Type B pancreatic cell (in vitro differentiated cells): ENCODE measurements at regions not wholly inside any gene's neighbourhood (a gene's known extent, or its start where the extent isn't known, plus 50 kb on each side); places are given as distances from the start of the nearest gene placed in this dataset.

Experiments
- DNase-seq: peaks from one replicate; pipeline ENCODE4 v3.0.0; 2021; ENCODE audit warnings: mixed read lengths; ENCODE audit not compliant: unreplicated experiment; ENCODE audit errors: extremely low spot score
- H3K27ac Mint-ChIP-seq: 2 replicates; pipeline ENCODE4 v1.8.0; 2021; ENCODE audit warnings: mild to moderate bottlenecking, mixed read lengths
- H3K27me3 Mint-ChIP-seq: 2 replicates; pipeline ENCODE4 v1.8.0; 2021; ENCODE audit warnings: mixed read lengths
- H3K36me3 Mint-ChIP-seq: 2 replicates; pipeline ENCODE4 v1.8.0; 2021; ENCODE audit warnings: mixed read lengths
- H3K4me1 Mint-ChIP-seq: one replicate; pipeline ENCODE4 v1.8.0; 2021; ENCODE audit warnings: mixed read lengths; ENCODE audit not compliant: unreplicated experiment
- H3K4me3 Mint-ChIP-seq: 2 replicates; pipeline ENCODE4 v1.8.0; 2021; ENCODE audit warnings: mild to moderate bottlenecking, mixed read lengths
- H3K9me3 Mint-ChIP-seq: 2 replicates; pipeline ENCODE4 v1.8.0; 2021; ENCODE audit warnings: mixed read lengths
- TF ChIP-seq, protein P1 (sequence below): fragments of 200-600 bp; sonication (generic); conservative IDR thresholded peaks from 2 replicates; pipeline ENCODE4 v1.5.0; 2021; ENCODE audit warnings: antibody characterized with exemption, mild to moderate bottlenecking

DNA sequence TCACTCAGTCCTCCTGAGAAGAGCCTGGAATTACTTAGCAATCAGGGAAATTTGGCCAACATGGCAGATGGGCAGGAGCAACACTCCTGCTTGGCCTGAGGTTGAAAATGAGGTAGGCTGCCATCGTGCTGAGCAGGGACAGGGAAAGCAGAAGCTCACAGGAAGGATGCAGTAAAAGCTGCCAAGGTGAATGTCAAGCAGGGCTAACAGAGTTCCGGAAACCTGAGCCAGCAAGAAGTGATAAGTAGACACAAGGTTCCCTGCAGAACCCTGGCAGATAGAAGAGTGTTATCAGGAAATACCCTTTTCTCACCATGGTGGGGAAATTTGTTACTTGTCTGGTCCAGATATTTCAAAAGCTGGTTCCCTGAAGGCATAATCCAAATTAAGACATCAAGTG is 454.3 kb upstream of the MEX3C start:
- H3K27me3 Mint-ChIP-seq = peaks cover 3% of the 10 kb centered on the region
- no peak for DNase-seq
- no peaks in the 10 kb centered on the region for H3K9me3 Mint-ChIP-seq
- H3K27ac Mint-ChIP-seq = no peak overlapping the region
- H3K4me1 Mint-ChIP-seq = peaks cover 5% of the 10 kb centered on the region
- no peaks in the 10 kb centered on the region for H3K36me3 Mint-ChIP-seq
- no peak overlapping the region for H3K4me3 Mint-ChIP-seq
- TF ChIP-seq, protein P1, sequence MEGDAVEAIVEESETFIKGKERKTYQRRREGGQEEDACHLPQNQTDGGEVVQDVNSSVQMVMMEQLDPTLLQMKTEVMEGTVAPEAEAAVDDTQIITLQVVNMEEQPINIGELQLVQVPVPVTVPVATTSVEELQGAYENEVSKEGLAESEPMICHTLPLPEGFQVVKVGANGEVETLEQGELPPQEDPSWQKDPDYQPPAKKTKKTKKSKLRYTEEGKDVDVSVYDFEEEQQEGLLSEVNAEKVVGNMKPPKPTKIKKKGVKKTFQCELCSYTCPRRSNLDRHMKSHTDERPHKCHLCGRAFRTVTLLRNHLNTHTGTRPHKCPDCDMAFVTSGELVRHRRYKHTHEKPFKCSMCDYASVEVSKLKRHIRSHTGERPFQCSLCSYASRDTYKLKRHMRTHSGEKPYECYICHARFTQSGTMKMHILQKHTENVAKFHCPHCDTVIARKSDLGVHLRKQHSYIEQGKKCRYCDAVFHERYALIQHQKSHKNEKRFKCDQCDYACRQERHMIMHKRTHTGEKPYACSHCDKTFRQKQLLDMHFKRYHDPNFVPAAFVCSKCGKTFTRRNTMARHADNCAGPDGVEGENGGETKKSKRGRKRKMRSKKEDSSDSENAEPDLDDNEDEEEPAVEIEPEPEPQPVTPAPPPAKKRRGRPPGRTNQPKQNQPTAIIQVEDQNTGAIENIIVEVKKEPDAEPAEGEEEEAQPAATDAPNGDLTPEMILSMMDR = no peak

DNA sequence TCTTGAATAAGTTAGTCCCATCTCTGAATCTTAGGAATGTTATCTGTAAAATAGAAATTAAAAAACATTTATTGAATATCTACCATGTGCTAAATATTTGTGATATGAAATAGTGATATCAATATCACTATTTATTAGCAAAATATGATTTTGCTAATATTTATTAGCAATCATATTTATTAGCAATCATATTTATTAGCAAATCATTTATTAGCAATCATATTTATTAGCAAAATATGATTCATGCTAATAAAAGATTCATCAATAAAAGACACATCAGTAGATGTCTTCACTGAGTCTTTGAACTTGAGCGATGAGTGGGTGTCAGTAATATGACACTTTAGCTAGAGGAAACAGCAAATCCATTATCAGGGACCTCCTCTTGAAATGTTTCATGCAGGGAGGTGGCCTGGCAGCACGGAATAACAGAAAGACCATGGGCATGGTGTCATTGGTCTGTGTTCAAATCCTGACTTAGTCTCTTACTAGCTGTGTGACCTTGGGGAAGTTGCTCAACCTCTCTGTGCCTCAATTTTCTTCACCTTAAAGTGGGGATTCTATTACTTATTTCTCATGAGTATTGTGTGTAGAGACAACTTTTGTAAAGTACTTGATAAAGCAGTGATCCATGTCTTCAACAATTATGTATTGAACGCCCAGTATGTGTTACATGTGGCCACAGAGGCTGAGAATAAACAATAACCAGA is 456.2 kb upstream of the MEX3C start:
- no peak overlapping the region for H3K27ac Mint-ChIP-seq
- peaks cover under 1% of the 10 kb centered on the region for H3K27me3 Mint-ChIP-seq
- no peak for DNase-seq
- no peak overlapping the region for H3K4me3 Mint-ChIP-seq
- no peaks in the 10 kb centered on the region for H3K36me3 Mint-ChIP-seq
- H3K4me1 Mint-ChIP-seq = peaks cover 5% of the 10 kb centered on the region
- TF ChIP-seq, protein P1 = no peak
- H3K9me3 Mint-ChIP-seq = no peaks in the 10 kb centered on the region

DNA sequence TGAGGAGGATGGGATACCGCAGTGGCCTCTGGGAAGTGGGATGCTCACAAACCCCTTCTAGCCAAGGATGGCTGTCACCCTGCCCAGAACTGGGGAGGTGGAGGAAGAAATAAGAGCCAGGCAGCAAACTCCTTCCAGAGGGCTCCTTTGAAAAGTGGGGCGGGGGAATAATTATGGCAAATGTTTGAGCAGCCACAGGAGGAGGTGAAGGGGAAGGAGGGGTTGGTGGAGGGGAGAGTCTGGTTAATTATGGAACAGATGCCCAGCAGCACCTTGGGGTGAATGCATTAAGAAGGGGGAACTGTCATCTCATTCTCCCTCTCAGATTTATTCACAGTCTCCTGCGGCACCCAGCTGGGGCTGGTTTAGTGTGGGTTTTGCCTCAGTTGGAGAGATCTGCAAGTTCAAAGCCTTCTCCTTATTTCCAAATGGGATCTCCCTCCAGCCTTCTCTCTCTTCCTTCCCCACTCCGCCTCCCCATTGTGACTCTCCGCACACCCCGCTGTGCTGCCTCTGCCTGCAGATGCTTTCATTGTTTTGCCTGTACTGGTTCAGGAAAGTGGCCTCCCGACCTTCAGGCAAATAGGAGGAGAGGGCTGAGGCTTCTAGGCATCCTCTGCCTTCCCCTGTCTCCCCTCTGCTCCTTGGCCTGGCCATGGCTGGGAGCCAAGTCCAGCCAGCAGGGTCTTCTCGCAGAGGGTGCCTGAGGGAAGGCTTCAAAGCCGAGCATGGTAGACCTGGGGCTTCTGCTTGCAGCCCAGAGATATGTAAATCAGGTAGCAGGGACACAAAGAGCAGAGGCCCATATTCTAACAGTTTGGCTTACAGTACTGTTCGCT is 457.2 kb upstream of the MEX3C start:
- peaks cover 5% of the 10 kb centered on the region for H3K4me1 Mint-ChIP-seq
- TF ChIP-seq, protein P1 = no peak
- peaks cover 6% of the 10 kb centered on the region for H3K27me3 Mint-ChIP-seq
- no peak overlapping the region for H3K4me3 Mint-ChIP-seq
- no peak overlapping the region for H3K27ac Mint-ChIP-seq
- no peaks in the 10 kb centered on the region for H3K9me3 Mint-ChIP-seq
- H3K36me3 Mint-ChIP-seq = no peaks in the 10 kb centered on the region
- no peak for DNase-seq

DNA sequence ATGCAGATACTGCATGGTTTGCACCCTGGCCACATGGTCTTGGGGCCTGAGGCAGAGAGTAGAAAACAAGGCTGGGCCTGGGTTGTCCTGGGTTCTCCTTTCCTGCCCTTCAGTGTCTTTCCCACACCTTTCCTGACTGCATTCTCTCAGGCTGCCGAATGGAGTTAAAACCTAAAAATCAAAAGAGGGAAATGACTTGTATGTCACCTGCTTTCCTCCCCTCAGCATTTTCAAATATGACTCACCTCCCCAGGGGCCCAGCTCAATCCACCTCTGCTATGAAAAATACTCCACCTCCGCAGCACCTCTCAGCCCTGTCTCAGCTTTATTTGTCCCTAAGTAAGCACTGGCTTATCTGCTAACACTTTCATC is 457.8 kb upstream of the MEX3C start:
- H3K36me3 Mint-ChIP-seq = no peaks in the 10 kb centered on the region
- no peak for DNase-seq
- peaks cover 10% of the 10 kb centered on the region for H3K4me1 Mint-ChIP-seq
- TF ChIP-seq, protein P1 = no peak
- peaks cover 11% of the 10 kb centered on the region for H3K27me3 Mint-ChIP-seq
- H3K4me3 Mint-ChIP-seq = no peak overlapping the region
- no peak overlapping the region for H3K27ac Mint-ChIP-seq
- no peaks in the 10 kb centered on the region for H3K9me3 Mint-ChIP-seq

DNA sequence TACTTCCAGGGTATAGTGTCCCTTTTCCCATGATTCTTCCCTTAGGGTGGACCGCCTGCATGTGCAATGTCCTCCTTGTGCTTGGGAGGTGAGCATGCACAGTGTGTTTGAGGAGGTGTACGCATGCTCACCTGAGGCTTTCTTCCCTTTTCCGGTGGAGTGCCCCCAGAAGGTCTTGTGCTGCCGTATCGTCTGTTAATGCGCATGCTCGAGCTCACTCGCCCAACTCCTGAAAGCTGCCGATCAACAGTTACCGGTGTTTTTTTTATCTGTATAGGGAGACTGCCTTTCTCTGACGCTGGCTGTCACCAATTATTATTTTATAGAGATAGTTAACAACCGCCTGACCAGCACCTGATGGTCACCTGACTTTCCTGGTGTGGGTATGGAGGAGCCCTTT is 458.8 kb upstream of the MEX3C start:
- DNase-seq = no peak
- no peaks in the 10 kb centered on the region for H3K9me3 Mint-ChIP-seq
- H3K4me3 Mint-ChIP-seq = no peak overlapping the region
- peaks cover 10% of the 10 kb centered on the region for H3K4me1 Mint-ChIP-seq
- no peak overlapping the region for H3K27ac Mint-ChIP-seq
- TF ChIP-seq, protein P1 = no peak
- H3K27me3 Mint-ChIP-seq = peaks cover 11% of the 10 kb centered on the region
- H3K36me3 Mint-ChIP-seq = no peaks in the 10 kb centered on the region
